GM12892 (cell line): ENCODE measurements at regions not wholly inside any gene's neighbourhood (a gene's known extent, or its start where the extent isn't known, plus 50 kb on each side); places are given as distances from the start of the nearest gene placed in this dataset.

ENCODE experiments used
- POLR2A ChIP-seq: IDR thresholded peaks from 2 replicates; pipeline ENCODE4 v1.6.1; 2011; ENCODE audit warnings: low read depth, low read length, control low read depth
- POLR2AphosphoS5 ChIP-seq: IDR thresholded peaks from 2 replicates; pipeline ENCODE4 v1.6.1; 2011; ENCODE audit warnings: low read depth, low read length, control low read depth
- TAF1 ChIP-seq: IDR thresholded peaks from 2 replicates; pipeline ENCODE4 v1.6.1; 2011; ENCODE audit warnings: low read depth, mild to moderate bottlenecking, control low read depth, low read length, borderline replicate concordance

GRCh38 chr1:84756001-84756400 lies 65.7 kb upstream of the SSX2IP start:
- no peak for TF ChIP-seq POLR2AphosphoS5
- no peak for TF ChIP-seq POLR2A
- TF ChIP-seq TAF1: no peak
